ENCODE measurements at regions not wholly inside any gene's neighbourhood (a gene's known extent, or its start where the extent isn't known, plus 50 kb on each side); places are given as distances from the start of the nearest gene placed in this dataset.

DNA sequence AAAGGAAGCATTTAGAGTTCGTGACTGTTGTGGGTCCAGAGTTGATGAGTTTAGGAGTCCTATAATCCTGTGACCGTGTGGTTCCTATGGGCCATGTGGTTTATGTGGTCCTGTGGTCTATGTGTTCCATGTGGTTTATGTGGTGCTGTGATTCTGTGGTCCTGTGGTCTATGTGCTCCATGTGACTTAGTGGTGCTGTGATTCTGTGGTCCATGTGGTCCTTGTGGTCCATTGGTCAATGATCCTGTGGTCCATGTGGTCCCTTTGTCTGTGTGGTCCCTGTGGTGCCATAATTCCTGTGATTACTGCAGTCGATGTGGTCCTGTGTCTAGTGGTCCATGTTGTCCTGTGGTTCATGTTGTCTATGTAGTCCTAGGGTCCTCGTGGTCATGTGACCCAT lies 167.3 kb downstream of the TMEM18 start:
- DNase-seq (ENCODE audit: low read depth) = no peak

DNA sequence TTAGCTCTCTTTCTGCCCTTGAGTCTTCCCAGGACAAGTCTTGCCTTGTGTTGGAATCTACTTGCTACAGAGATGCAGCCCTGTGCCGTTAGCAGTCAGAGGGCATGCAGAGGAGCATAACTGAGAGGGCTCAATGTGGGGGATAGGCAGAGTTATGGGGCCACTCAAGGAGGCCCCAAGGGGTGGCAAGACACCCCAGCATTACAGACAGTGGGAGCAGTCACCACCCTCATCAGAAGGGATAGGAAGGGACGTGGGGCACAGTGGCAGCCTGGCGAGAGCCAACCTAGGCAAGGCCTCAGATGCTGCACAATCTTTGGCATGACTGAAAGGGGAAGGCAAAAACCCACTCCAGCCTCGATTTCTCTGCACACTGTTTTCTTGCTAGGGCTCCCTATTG lies 169.1 kb downstream of the TMEM18 start:
- no peak for DNase-seq (ENCODE audit: low read depth)

DNA sequence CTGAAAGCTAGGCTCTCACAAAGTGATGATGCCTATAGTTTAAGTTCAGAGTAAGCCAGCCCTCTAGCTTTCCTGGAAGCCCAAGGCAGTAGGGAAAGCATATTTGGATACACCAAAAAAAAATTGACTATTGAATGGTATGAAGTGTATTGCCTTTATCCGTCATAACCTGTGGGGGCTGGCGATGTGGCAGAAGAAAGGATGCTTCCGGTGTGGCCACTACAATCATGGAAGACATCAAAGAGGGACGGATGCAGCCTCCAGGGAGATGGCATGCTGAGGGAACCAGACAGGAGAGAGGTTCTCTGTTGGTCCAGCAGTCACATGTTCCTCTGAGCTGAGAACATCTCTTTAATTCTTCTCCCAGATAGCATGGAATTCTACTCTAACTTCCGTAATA lies 170.3 kb downstream of the TMEM18 start:
- no peak for DNase-seq (ENCODE audit: low read depth)

DNA sequence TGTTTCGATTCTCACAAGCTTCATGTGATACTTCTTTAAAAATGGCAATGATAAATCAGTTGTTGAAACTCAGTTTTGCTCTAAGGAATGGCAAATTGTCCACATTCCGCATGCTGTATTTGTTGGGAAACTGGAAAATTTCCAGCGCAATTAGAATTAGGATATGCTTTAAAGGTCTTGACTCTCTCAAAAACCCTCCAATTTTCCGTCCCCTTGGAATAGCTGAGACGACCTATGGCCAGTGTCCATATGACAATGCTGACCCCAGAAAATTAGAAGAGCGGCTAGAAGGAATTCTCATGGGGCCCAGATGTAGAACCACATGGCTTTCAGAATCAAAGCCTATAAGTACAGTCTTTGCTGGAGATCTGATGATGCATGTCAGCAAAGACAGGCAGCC lies 170.8 kb downstream of the TMEM18 start:
- DNase-seq (ENCODE audit: low read depth) = no peak

DNA sequence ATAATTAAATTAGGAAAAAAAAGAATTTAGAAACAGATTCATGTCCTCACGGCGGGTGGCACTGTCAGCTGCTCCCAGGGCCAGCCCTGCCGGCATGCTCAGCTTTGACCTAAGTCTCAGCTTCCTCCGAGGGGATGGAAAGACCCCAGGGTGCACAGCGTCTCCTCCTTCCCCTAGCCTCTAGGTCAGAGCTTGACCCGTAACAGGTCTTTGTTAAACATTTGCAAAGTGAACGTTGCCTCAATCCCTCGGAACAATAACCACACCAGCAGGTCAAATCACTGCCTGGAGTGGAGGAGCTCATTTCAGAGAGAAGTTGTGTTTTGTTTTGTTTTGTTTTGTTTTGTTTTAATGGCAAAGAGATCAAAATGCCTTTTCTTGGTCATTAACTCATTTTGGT lies 171.3 kb downstream of the TMEM18 start:
- DNase-seq (ENCODE audit: low read depth) = no peak

DNA sequence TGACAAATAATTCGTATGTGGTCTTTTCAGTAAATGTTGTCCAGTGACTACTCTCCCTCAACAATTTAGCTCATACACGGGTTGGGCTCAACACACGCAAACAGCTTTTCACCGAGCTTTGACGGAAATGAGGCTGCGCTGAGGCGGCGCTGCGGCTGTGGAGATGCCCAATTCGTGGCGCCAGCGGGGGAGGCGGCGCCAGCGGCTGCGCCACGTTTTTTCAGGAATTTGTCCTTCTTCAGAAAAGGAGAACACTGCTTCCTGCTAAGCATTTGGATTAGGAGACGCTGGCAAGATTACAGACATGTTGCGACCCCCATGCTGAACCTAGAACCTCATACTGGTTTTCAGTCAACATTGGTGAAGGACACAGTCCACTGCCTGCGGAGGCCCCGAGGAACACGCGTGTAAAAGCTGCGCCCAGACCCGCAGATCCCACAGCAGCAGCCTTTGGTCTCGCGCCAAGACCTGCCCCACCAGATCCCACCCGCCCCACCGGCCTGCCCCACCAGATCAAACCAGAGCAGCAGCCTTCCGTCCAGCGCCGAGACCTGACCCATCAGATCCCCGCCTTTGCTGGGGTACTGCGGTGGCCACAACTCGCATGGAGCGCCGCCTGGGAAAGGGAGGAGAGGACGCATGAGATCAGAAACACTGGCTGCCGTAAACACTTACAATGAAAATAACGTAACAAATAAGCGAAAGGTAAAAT lies 173.8 kb downstream of the TMEM18 start:
- no peak for DNase-seq (ENCODE audit: low read depth)

DNA sequence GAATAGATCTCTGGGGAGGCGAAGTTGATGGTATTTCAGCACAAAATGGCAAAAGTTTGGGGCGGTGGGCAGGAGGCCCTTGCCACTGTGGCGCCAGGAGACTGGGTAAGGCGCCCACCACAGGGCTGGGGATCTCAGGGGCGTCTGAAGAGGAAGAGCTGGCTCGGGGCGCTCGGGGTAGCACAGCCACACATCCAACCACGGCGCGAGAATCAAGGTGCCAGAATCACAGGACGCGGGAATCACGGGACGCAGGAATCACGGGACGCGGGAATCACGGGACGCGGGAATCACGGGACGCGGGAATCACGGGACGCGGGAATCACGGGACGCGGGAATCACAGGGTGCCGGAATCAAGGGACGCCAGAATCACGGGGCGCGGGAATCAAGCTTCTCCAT lies 174.4 kb downstream of the TMEM18 start:
- DNase-seq (ENCODE audit: low read depth) = no peak

DNA sequence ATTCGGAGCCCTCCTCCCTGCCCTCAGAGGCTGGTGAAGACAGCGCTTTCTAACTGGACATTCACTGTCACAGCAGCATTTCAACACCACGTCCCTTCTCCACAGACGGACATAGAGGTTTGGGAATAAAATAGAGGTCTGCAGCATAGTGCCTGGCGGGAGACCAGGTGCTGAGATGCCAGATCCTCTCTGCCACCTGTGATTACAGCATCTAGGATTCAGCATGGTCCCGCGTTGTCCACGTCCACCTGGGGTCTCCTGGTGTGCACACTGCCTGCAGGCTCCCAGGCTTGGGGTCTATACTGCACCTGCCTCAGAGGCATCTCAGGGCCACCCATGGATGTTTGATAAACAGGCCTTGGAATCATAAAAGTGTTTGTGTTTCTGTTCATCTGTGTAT lies 175.5 kb downstream of the TMEM18 start:
- no peak for DNase-seq (ENCODE audit: low read depth)

DNA sequence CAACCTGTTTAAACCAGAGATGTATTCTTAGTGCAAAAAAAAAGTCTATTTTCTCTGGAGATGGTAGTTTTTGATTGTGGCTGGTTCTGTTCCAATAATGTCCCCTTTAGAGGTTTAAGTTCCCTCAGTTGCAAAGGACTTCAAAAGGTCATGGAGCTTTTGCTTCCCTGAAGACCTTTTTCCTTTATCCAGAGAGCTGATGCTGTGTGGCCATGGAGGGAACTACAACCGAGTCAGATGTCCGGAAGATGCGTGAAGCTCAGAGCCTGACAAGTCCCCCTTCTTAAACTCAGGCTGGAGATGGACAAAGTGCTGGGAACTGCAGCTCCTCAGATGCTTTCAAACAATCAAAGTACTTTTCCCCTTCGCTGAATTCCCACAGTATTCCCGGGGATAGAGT lies 176.1 kb downstream of the TMEM18 start:
- no peak for DNase-seq (ENCODE audit: low read depth)

DNA sequence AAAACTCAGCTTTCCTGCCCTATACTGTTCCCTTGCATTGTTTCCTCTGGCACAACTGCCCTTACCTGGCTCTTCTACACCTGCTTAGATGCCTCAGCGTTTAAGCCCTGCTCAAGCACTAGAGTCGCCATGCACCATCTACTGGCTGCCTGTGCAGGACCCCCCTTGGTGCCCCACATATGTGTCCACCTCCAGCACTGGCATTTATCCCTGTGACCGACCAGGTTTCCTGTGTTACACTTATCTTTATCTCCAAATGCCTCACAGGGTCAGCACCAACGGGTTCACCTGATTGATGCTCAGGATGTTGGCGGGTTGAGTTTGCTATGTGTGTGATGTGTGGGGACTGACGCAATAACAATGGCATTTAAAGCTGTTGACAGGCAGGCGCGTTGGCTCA lies 177.5 kb downstream of the TMEM18 start:
- no peak for DNase-seq (ENCODE audit: low read depth)

DNA sequence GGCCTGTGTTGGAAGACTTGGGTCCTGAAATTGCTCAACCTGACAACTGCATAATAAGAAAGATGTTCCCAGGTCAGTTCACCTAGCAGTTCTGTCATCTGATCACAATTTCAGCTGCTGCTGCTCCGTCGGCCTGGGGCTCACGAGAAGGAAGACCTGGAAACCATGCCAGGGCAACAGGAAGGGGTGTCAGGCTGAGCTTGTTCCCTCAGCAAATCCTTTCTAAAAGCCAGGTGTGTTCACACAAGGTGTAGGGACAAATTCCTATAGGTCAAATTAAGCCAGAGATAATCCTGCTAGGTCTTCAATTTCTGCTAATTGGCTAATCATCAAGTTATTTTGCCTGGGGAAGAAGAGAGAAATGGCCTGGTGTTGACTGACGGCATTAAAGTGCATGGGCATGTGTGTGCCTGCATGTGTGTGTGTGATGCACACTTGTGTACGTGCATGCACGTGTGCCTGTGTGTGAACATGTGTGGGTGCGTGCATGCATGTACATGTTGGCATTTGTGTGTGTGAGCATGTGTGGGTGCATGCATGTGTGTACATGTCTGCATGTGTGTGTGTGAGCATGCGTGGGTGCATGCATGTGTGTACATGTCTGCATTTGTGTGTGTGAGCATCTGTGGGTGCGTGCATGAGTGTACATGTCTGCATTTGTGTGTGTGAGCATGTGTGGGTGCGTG lies 178.6 kb downstream of the TMEM18 start:
- DNase-seq (ENCODE audit: low read depth) = no peak

DNA sequence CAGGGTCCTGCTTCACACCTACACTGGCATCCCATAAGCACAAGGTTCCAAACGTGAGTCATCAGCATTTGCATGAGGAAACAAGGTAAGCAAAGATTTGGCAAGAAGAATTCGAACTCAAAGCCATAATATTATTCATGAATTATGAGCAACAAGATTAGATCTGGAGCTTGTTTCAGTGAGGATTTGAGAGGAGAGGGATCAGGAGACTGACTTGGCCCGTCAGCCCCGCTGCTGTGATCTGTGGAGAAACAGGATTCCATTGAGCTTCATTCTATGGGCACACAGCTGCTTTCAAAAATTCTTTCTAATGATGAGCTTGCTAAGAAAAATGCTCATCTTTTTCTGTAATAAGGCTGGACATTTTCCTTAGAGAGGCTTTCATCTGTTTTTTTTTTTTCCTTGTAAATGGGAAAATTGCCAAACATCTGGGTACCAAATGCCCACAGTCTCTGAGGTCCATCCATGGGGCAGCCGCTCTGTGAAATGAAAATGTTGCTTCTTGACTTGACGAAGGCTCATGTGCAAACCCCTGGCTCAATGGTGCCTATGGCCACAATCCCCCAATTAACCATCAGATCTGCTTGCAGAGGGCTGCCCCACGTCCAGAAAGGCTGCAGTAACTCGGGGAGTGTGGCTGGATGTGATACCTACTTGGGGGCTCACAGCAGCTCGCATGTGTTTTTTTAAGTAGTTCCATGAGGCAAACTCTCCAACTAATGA lies 179.3 kb downstream of the TMEM18 start:
- DNase-seq (ENCODE audit: low read depth) = no peak

DNA sequence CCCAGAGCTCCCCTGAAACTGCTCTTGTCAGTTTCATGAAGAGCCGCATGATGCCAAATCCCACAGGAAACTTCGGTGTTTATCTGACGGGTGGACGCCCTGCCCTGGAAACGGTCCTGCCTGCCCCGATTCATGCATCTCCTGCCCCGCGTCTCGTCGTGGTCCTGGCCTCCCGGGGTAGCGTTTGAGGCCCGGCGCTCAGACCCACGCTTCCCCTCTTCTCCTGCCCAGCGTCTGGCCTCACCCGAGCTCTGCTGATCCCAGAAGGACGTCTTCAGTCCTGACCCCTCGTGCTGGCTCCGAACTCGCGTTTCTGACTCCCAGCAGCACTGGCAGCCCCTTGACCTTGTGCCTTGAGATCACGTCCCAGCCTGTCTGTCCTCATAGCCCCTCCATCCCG lies 180.5 kb downstream of the TMEM18 start:
- no peak for DNase-seq (ENCODE audit: low read depth)

DNA sequence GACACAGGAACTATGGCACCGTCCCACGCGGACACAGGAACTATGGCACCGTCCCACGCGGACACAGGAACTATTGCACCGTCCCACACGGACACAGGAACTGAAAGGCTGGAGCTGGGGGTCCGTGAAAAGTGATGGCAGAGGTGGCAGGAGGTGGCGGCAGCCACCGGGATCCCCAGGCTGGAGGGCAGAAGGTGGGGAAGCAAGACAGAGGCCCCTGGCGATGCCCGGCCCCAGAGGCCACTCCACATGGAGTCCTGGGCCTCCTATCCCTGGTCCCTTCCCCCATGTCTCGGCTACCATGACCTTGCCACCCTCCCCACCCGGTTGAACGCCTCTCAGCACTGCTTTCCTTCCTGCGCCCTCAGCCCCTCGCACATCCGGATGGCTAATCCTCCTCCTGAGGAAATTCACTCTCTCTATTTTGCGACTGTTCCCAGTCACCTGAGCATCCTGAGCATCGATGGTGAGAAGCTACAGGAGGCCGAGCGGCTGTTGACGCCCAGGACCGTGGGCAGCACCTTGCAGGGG lies 181.4 kb downstream of the TMEM18 start:
- no peak for DNase-seq (ENCODE audit: low read depth)

DNA sequence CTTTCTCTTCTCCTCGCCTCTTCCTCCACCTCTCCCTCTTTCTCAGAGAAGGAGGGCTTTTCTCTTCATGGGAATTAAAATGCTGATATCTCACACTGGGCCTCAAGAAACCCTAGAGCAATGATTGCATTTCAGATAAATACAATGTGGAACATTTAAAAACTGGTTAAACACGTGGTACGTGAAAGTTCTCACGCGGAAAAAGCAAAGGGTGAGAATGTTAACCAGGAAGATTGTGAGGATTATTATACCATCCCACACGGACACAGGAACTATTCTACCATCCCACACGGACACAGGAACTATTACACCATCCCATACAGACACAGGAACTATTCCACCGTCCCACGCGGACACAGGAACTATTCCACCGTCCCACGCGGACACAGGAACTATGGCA lies 182.4 kb downstream of the TMEM18 start:
- DNase-seq (ENCODE audit: low read depth) = no peak

DNA sequence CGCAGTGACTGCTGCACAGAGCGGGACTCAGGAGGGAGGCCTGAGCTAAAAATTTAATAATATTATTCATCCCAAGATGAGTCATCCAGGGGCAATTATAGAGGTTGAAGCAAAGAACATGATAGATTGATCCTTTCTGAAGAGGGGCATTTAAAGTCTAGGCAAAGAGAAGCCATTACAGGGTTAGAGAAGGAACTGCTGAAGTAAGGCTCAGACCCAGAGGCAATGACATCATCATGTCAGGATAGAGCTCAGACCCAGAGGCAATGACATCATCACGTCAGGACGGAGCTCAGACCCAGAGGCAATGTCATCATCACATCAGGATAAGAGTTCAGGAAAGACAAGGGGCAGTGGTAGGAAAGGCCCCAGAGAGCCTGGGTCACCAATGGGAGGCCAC lies 184.0 kb downstream of the TMEM18 start:
- DNase-seq (ENCODE audit: low read depth) = no peak

DNA sequence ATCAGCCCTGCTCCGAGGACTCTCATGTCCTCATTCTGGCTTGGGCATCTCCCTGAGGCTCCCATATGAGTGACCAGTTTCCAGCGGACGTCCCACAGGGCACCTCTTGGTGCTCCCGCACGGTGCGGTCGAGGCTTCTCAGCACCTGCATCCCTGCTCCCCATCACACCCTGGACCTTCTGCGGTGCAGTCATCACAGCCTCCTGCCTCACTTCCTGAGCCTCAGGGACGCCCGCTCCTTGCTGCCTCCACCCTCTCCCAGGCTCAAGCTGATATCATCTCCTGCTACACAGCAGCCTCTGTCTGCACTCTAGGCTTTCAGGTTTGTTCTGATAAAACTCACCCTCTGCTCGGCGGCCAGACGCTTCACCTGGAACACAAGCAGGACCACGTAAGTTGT lies 185.0 kb downstream of the TMEM18 start:
- no peak for DNase-seq (ENCODE audit: low read depth)

DNA sequence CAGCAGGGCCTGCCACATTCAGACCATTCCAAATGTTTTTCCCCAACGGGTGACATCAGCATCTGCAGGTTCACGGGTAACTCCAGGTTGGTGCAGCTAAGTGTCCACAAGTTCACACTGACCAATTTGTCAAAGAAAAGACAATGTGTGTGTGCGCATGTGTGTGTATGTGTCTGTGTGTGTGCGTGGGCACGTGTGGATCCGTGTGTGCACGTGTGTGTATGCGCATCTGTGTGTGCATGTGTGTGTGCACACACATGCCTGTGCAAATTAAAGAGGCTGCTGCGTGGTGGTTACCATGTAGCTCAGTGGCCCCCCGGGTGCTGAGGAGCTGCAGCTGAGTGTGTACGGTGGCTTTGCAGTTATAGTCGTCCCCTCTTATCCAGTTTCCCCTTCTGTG lies 187.4 kb downstream of the TMEM18 start:
- DNase-seq (ENCODE audit: low read depth) = no peak

DNA sequence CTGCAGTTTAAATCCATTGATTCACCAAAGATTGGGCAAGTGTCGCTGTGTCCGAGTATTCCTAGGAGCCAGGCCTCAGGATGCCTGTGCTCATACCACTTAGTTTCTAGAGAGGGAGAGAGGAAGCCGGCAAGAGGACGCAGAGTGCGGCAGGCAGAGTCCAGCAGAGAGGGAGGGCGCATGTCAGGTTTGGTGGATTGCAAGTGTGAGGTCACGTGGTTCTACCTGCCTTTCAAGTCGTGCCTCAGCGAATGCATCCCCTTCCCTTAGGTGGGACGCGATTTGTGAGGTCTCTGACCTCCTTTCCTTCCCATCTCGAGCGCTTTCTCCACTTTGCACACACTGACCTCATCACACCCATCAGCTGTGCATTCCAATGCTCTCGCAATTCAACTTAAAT lies 188.1 kb downstream of the TMEM18 start:
- no peak for DNase-seq (ENCODE audit: low read depth)

DNA sequence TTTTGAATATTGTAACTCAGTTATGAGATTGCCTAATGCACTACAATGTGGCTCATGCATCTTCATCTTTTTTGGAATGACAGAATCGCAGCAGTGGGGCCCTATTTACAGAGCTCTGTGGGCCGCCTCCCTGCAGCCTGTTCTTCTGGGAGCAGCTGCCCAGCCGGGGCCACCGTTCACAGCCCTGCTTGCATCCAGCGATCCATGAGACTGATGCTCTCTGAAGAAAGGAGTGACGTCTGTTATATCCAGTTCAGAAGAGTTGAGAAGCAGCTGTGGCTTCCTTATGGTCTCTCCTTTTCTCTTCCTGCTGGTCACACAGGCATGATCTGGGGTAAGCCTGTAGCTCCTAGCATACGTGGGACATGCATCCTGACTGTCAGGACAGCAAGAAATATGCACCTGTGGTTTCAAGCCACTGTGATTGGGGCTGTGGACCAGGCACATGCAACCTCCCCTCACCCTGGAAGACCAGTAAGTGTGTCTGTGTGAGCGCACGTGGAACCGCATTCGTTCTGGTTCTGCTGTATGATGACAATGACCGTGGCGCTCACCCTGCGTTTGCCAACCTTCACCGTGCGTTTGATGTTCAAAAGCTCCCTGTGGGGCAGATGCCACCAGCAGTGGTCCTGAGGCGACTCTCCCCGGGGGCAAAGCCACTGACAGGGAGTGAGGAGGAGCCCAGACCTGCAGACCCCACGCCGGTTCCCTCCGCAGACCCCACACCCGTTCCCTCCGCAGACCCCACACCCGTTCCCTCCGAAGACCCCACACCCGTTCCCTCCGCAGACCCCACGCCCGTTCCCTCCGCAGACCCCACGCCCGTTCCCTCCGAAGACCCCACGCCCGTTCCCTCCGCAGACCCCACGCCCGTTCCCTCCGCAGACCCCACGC lies 189.8 kb downstream of the TMEM18 start:
- DNase-seq (ENCODE audit: low read depth) = no peak

DNA sequence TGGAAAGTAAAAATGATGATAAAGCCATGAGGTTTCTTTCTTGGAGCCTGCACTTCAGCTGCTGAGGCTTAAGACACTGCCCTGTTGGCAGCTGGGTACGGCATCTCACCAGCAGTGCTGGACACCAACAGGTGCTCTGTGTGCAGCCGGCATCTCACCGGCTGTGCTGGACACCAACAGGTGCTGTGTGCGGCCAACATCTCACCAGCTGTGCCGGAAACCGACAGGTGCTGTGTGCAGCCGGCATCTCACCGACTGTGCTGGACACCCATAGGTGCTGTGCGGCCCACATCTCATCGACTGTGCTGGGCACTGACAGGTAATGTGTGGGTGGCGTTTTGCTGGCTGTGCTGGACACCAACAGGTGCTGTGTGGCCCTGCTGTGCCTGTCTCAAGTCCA lies 190.8 kb downstream of the TMEM18 start:
- DNase-seq (ENCODE audit: low read depth) = no peak

DNA sequence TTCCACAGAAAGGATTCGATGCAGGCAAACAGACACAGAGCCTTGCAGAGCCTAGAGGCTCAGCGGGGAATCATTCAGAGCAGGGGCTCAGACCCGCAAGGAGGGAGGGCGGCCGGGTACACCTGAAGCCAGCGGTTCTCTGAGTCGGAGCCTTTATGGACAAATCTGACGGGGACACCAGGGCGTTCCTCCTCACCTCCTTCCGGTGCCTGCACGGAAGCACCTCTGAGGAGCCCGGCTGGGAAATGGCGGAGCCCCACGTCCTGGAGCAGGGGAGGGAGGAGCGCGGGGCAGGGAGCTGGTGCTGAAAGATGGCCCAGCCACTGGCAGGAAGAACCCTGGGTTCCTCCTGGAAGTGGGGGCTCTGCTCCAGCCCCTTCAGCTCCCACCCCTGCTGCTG lies 193.5 kb upstream of the ALKAL2 start:
- DNase-seq (ENCODE audit: low read depth) = no peak
